ENCODE measurements at regions not wholly inside any gene's neighbourhood (a gene's known extent, or its start where the extent isn't known, plus 50 kb on each side); places are given as distances from the start of the nearest gene placed in this dataset.

DNA sequence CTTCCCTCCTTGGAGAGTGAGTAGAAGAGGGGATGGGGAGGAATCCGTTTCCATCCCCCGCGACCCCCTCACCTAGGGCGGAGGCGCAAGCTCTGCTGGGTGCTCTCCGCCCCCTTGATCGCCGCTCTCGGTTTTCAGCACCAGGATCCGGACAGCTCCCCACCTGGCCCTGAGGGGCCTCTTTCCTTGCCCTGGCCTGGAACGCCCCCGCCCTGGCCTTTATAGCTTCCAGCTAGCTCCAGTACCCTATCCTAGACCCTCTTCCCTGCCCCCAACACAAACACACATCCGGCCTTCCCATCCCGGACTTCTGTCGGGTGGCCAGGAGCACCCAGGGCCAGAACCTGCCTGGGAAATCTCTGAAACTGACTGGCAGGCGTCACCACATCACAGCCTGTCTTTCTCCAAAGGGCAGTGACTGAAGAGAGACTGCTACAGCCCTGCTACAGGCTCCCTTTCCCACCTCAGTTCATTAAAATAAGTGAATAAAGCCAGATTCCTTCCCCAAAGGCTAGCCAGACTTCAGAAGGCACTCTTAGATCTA, 72.3 kb upstream of the LEP start:
- DNase-seq = no peak

DNA sequence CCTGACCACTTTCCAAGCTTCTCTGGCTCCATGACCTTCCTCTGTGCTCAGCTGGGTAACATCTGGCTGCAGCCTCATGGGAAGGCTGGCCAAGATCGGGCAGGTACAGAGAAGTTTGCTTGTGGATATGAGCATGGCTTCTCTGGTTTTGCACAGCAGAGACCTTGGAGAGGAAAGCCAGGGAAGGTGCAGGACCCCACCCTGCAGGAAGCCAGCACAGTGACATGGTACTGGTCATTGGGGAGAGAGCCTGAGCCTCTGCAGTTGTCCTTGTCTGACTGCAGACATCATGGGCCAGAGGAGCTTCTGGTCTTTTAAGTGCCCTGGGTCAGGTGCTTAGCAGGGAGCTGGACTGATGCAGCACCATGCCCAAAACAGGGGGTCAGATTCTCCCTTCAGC, 70.6 kb upstream of the LEP start:
- no peak for DNase-seq

DNA sequence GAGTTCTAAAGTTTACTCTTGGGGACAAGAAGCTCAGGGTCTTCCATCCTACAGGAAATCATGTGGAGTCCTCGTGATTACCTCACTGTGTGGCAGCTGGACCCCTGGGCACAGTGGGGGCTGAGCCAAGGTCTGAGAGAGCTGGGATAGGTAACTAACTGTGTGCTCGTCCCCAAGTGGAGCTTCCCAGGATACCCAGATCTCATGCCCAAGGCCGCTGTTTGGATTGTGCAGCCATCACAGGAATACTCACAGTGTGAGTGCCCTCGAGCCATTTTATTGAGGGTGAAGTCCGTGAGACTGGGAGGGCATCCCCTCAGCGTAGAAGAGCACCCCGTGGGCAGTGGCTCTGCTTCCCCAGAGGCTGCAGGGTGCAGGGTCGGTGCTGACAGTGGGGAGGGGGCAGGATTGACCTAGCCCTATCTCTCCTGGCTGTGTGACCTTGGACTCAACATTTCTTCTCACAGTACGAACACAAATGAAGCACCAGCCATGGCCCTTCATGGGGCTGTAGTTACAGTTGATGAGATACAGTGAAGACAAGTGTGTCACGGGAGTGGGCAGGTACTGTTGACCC, 69.6 kb upstream of the LEP start:
- no peak for DNase-seq

DNA sequence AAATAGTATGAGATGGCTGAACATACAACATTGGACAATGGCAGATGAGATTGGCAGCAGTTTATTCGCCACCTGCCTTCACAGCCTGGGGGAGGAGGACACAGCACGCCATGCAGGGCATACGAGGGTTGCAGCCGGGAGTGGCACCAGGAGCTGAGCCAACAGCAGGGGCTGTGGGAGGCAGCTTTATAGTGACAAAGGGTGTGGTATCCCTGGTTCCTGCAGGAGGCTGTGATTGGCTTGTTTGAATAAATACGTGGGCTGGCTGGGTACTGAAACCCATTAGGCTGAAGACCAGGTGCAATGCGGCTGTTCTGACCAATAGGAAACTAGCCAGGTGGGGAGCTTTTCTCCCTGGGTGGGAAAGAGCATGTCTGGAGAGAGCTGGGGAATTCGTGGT, 68.9 kb upstream of the LEP start:
- no peak for DNase-seq

DNA sequence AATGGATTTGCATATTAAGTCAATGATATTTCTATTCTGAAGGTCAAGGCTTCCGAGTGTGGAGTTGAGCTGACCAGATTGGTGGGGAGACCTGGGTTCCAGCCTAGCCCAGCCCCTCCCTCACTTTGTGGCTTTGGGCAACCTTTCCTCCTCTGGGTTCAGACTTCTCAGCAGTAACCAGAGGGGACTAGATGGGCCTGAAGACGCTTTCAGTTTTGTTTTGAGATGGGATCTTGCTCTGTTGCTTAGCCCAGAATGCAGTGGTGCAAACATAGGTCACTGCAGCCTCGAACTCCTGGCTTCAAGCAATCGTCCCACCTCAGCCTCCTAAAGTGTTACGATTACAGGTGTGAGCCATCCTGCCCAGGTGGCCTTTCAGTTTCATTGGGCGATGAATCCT, 68.1 kb upstream of the LEP start:
- no peak for DNase-seq

DNA sequence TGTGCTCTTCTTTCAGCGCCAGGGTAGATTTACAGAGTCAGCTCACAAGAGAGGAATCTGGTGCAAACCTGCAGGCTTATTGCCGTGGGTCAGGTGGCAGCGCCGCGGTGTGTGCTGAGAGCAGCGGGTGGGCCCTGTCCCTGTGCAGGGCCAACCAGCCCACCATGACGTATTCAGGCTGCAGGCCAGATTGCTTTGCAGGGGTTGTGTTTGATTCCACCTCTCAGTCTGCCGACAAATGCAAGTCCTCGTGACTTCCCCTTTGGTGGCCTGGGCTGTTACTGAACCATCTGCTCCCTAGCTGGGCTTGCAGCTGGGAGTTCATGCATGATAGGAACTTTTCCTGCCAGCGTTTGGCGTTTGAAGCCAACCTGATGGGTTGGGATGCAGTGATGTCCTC, 66.7 kb upstream of the LEP start:
- DNase-seq = no peak

DNA sequence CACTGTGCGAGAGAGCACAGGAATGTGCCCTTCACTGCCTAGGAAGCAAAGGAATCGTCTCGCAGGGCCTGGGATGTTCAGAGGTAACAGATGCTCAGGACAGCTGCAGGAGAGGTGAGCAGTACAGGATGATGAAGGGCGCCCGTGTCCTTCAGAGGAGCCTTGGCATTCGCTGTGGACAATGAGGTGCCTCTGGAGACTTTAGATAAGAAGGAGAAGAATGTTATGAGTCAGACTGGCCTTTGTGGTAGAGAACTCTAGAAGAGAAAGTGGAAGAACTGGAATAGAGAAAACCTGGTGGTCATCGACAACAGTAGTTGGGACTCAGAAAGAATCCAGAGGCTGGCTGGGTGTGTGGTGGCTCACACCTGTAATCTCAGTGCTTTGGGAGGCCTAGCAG, 64.4 kb upstream of the LEP start:
- no peak for DNase-seq

DNA sequence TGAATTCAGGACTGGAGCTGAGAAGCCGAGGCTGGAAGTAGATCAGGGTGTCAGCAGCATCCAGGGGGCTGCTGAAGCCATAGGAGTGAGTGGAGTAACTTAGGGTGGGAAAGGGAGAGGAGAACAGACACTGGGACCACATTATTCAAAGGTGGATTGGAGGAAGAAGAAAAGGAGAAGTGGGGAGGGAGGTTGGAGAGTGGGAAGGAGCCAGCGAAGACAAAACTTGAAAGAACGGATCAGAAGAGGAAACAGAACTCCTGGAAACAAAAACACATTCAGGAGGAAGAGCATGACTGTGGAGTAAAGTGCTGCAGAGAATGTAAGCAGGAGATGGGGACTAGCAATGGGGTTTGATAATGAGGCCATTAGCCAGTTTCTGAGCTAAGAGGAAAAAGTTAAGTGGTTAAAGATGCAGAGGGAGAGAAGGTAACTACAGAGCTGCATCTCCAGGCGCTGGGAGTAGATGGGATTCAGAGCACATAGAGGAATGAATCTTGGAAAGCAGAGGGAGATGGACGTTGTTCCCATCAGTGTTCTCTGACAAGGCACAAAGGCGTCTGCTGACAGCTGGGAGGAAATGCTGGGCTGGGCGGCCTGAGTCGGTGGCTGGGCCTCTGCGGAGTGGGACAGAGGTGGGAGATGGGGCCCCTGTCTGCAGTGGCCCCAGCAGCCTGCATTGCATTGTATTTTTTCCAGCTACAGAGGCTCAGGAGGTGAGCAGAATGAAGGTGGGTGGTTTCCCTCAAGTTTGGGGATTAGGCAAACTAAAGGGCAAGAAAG, 63.1 kb upstream of the LEP start:
- DNase-seq = no peak

DNA sequence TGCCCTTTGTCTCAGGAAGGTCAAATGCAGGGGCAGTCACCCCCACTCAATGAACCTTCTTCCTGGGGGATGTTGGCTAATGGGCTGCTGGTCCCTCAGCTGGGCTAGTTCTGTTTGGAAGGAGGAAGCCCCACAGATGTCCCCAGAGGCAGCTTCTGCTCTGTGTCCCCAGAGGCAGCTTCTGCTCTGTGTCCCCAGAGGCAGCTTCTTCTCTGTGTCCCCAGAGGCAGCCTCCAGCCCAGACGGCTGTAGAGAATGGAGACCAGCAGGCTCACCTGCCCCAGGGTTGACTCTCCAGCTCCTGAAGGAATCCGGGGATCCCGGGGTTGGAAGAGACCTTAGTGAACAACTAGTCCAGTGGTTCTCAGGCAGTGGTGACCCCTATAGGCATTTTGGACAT, 62.5 kb upstream of the LEP start:
- DNase-seq = no peak

DNA sequence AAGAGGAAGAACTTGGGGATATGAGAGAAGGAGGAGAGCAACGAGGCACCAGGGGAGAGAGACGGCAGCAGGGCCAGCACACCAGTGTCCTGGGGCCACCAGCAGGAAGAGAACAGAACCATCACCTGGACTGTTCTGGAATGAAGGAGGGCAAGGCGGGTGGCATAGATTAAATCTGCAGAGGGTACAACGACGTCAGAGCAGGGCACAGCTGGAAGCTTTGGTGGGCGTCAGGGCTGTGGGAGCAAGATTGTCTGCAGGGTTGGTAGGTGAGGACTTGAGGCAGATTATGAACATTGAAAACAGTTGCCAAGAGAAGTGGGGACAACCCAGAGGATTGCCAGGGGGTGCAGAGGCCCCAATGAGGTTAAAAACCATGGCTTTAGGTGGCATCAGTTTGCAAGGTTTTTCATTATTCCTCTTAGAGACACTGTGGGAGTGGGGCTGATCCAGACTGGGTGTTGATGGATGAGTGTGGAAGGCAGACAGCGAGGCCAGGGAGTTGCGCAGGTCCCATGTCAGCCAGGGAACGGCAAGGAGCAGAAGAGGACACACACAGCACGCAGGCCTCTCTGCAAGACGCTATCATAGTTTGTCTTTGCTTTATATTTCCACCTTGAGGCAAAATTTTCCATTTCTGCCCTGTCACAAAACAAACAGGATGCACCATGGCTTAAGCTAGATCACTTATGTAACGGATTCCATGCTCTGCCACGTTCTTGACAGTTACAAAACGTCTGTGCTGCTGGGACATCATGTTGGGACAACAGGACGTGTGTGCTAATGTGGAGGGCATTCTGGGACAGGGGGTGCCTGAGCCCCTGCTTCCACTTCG, 52.5 kb upstream of the LEP start:
- no peak for DNase-seq

DNA sequence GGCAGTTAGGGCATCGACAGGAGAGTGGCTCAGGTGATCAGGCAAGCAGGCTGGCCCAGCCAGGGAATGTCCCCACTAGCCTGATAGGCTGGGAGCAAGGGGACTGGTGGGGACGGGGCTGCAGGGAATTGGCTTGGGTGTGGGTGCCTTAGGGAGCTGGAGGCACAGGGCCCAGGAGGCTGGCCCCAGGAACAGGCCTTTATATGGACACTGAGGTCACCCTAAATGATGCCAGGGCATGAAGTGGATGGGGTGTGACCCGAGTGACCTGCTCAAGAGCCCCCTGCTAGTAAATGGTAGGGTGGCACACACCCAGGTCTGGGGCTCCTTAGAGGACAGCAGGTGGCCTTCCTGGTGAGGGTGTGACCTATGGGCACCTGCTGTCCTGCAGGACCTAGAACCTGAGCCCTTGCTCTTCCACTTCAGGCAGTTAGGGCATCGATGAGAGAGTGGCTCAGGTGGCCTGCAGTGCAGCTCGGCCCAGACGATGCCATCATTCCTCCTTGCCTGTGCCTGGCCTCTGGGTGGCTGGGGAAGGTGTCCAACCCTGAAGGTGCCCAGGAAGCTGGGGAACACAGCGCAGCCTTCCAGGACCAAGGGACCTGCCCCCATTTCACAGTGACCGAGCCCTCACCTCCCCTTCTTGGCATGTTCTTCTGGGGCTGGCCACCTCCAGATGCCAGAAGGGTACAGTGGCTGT, 51.7 kb upstream of the LEP start:
- DNase-seq = no peak

DNA sequence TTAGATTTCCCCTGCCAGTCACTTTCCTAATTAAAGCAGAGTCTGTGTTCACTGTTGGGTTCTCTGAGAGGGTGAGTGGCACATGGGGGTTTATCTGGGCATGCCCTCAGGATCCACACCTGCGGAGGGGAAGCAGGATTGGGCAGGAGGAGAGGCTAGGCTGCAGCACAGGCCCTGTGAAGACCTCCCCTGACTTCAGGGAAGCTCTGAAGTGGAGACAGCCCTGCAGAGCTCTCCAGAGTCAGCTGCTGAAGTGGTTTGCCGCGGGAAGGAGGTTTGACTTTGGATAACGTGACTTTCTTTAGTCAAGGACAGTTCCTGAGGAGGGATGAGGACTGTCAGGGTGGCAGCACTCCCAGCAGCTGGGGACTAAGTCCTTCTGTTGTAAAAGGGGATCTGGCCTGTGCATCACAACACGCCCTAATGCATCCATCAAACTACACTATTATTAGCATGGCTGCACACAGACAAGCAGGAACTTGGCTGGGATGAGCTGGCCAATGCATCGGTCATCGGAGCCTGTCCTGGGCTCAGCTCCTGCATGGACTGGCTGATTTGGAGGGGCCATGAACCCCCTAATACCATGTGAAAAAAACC, 50.9 kb upstream of the LEP start:
- DNase-seq = no peak

DNA sequence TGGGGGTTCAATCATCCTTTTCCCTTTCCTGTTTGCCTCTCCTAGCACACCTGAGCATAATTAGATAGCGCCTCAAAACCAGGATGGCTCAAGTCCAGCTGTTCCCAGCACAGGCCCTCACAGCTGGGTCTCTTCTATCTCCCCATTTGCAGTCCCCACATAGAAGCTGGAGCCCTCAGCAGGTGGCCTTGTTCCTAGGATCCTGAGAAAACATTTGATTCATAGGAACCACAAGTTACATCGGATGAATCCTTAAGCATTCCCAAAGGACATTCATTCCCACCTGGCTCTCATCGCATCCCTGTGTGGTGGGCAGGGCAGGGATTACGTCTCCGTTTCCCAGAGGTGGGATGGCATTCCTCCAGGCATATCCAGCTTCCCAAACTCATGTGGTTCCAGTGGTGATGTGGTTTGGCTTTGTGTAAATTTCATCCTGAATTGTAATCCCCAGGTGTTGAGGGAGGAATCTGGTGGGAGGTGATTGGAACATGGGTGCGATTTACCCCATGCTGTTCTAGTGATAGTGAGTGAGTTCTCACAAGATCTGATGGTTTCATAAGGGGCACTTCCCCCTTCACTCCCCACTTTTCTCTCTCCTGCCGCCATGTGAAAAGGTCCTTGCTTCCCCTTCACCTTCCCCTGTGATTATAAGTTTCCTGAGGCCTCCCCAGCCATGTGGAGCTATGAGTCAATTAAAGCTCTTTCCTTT, 49.8 kb upstream of the LEP start:
- DNase-seq = no peak

Data from hippocampal formation (tissue), 2 donors.